Panc1 (cell line): ENCODE measurements at regions not wholly inside any gene's neighbourhood (a gene's known extent, or its start where the extent isn't known, plus 50 kb on each side); places are given as distances from the start of the nearest gene placed in this dataset.

Experiments
- ATAC-seq: fragments of 200-7000 bp; cut with Tn5 transposase; 2 replicates; pipeline ENCODE4 v1.9.1; 2020; ENCODE audit warnings: mild to moderate bottlenecking, moderate library complexity
- BruUV-seq: library from RNA; stranded (reverse); fragments of 400-500 nt; replicated peaks from 2 replicates; lab custom pipeline; 2021; lab: Mats Ljungman, UMichigan
- CTCF ChIA-PET: fragments of 300-600 bp; sonication (Branson Sonifier 250); formaldehyde crosslinking; loops from one replicate; lab custom pipeline; 2022; ENCODE audit warnings: antibody characterized with exemption; lab: Charles Lee
- POLR2A ChIA-PET: fragments of 300-600 bp; sonication (Branson Sonifier 250); formaldehyde crosslinking; loops from one replicate; lab custom pipeline; 2022; ENCODE audit warnings: antibody characterized with exemption; lab: Charles Lee
- DNase-seq: peaks from one replicate; pipeline ENCODE4 v3.0.0-alpha.2; 2010; ENCODE audit warnings: low read depth, low spot score
- H3K27ac ChIP-seq: 2 replicates; pipeline ENCODE4 v1.5.1; 2011; ENCODE audit warnings: mild to moderate bottlenecking, low read length, inconsistent platforms
- H3K27me3 ChIP-seq: fragments of 200-500 bp; sonication (Bioruptor generic); 2 replicates; pipeline ENCODE4 v1.6.0; 2014; ENCODE audit warnings: low read length, inconsistent platforms; ENCODE audit not compliant: control insufficient read depth, insufficient read depth
- H3K36me3 ChIP-seq: fragments of 200-500 bp; sonication (Bioruptor generic); 2 replicates; pipeline ENCODE4 v1.5.1; 2014; ENCODE audit warnings: inconsistent platforms, mild to moderate bottlenecking, low read length, moderate library complexity; ENCODE audit not compliant: control insufficient read depth, insufficient read depth
- H3K4me1 ChIP-seq: 2 replicates; pipeline ENCODE4 v1.5.1; 2011; ENCODE audit warnings: inconsistent platforms, mild to moderate bottlenecking, low read length, moderate library complexity; ENCODE audit not compliant: control insufficient read depth, insufficient read depth
- H3K4me3 ChIP-seq, 2 experiments: 2 replicates each; pipeline ENCODE4 v1.5.1; 2011 to 2012; ENCODE audit warnings: low read depth in 2 of 2, low read length in 2 of 2, mild to moderate bottlenecking in 2 of 2, inconsistent platforms in 1 of 2, moderate library complexity in 1 of 2
- H3K9me3 ChIP-seq: fragments of 200-500 bp; sonication (Bioruptor generic); 2 replicates; pipeline ENCODE4 v1.5.1; 2014; ENCODE audit warnings: low read depth, mild to moderate bottlenecking, inconsistent platforms, low read length, moderate library complexity; ENCODE audit not compliant: control insufficient read depth, insufficient read depth
- CTCF ChIP-seq: fragments of 450-650 bp; IDR thresholded peaks from 2 replicates; pipeline ENCODE4 v1.5.1; 2017; ENCODE audit warnings: mild to moderate bottlenecking
- POLR2AphosphoS5 ChIP-seq: IDR thresholded peaks from 2 replicates; pipeline ENCODE4 v1.6.1; 2012; ENCODE audit warnings: mild to moderate bottlenecking, low read depth, low read length, moderate library complexity
- SIN3A ChIP-seq: IDR thresholded peaks from 2 replicates; pipeline ENCODE4 v1.6.1; 2012; ENCODE audit warnings: low read depth, mild to moderate bottlenecking, low read length, moderate library complexity, borderline replicate concordance; ENCODE audit not compliant: insufficient read depth
- TCF7L2 ChIP-seq: IDR thresholded peaks from 2 replicates; pipeline ENCODE4 v1.6.1; 2011; ENCODE audit warnings: mild to moderate bottlenecking, low read depth, low read length, inconsistent platforms
- in situ Hi-C: cut with HindIII; loops from 2 replicates; pipeline ENCODE4 v1.10.0; 2016; ENCODE audit warnings: low sequenced_read_pairs, low pct_unique_long_range_greater_than_20kb
- intact Hi-C: fragments of 100-400 bp; cut with micrococcal nuclease; formaldehyde crosslinking; loops from one replicate; pipeline ENCODE4 v1.10.0; 2022; ENCODE audit not compliant: unreplicated experiment
- TF ChIP-seq, protein P1 (sequence below), 2 experiments: IDR thresholded peaks; 2 replicates each; pipeline ENCODE4 v1.6.1; 2011 to 2012; ENCODE audit warnings: low read depth in 2 of 2, control low read depth in 1 of 2, low read length in 1 of 2, mild to moderate bottlenecking in 1 of 2, moderate library complexity in 1 of 2; ENCODE audit not compliant: insufficient read depth in 1 of 2

DNA sequence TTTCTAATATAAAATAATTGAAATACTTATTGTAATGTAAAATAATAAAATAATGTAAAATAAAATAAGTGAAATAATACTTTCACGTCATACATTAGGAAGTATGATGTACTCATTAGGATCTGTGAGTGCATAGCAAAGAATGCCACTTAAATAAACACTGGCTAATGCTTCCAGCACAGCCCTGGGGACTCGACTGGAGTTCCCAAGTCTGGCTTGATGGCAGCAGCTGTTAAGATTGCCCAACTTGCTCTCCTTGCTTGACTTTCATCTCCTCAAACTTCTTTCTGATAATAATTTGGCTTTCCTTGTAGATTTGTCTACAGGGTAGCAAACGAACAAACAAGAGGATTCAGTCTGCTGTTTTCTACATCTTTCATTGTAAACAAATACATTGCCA is 191.9 kb downstream of the COG6 start:
- H3K9me3 ChIP-seq = no peaks in the 10 kb centered on the region
- H3K36me3 ChIP-seq = no peaks in the 10 kb centered on the region
- ChIA-PET CTCF (no interaction called here), POLR2A (no interaction called here)
- BruUV-seq = no TSS peak
- H3K4me3 ChIP-seq = no peak overlapping the region
- H3K4me1 ChIP-seq = no peaks in the 10 kb centered on the region
- DNase-seq = no peak
- no peak for ATAC-seq
- intact Hi-C loops = no loop called here
- in situ Hi-C loops = no loop called here
- H3K27me3 ChIP-seq = no peaks in the 10 kb centered on the region
- no peak overlapping the region for H3K27ac ChIP-seq
- TF ChIP-seq POLR2AphosphoS5 = no peak
- TF ChIP-seq, protein P1, sequence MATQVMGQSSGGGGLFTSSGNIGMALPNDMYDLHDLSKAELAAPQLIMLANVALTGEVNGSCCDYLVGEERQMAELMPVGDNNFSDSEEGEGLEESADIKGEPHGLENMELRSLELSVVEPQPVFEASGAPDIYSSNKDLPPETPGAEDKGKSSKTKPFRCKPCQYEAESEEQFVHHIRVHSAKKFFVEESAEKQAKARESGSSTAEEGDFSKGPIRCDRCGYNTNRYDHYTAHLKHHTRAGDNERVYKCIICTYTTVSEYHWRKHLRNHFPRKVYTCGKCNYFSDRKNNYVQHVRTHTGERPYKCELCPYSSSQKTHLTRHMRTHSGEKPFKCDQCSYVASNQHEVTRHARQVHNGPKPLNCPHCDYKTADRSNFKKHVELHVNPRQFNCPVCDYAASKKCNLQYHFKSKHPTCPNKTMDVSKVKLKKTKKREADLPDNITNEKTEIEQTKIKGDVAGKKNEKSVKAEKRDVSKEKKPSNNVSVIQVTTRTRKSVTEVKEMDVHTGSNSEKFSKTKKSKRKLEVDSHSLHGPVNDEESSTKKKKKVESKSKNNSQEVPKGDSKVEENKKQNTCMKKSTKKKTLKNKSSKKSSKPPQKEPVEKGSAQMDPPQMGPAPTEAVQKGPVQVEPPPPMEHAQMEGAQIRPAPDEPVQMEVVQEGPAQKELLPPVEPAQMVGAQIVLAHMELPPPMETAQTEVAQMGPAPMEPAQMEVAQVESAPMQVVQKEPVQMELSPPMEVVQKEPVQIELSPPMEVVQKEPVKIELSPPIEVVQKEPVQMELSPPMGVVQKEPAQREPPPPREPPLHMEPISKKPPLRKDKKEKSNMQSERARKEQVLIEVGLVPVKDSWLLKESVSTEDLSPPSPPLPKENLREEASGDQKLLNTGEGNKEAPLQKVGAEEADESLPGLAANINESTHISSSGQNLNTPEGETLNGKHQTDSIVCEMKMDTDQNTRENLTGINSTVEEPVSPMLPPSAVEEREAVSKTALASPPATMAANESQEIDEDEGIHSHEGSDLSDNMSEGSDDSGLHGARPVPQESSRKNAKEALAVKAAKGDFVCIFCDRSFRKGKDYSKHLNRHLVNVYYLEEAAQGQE (IDR thresholded peaks at IDR 0.05; ENCODE audit: insufficient read depth in 1 of 2, low read depth in 2 of 2, low read length in 1 of 2) = no peak
- TF ChIP-seq SIN3A = no peak
- no peak for TF ChIP-seq CTCF
- no peak for TF ChIP-seq TCF7L2

GRCh38 chr13:39855236-39855635 is 199.8 kb downstream of the COG6 start:
- CTCF ChIA-PET = no interaction called here
- BruUV-seq = no TSS peak
- no peaks in the 10 kb centered on the region for H3K4me1 ChIP-seq

More at GRCh38 chr13:39855236-39855635, 199.8 kb downstream of the COG6 start:
- H3K9me3 ChIP-seq = no peaks in the 10 kb centered on the region
- POLR2A ChIA-PET = no interaction called here
- intact Hi-C loops (no loop called here), in situ Hi-C loops (no loop called here)
- no peak overlapping the region for H3K27ac ChIP-seq
- H3K27me3 ChIP-seq = no peaks in the 10 kb centered on the region
- H3K4me3 ChIP-seq = no peak overlapping the region
- no peak for ATAC-seq
- TF ChIP-seq SIN3A (no peak), TCF7L2 (no peak), POLR2AphosphoS5 (no peak), CTCF (no peak)
- TF ChIP-seq, protein P1 (IDR thresholded peaks at IDR 0.05; ENCODE audit: insufficient read depth in 1 of 2, low read depth in 2 of 2, low read length in 1 of 2) = no peak
- no peaks in the 10 kb centered on the region for H3K36me3 ChIP-seq
- no peak for DNase-seq
